ENCODE measurements at regions not wholly inside any gene's neighbourhood (a gene's known extent, or its start where the extent isn't known, plus 50 kb on each side); places are given as distances from the start of the nearest gene placed in this dataset.

DNA sequence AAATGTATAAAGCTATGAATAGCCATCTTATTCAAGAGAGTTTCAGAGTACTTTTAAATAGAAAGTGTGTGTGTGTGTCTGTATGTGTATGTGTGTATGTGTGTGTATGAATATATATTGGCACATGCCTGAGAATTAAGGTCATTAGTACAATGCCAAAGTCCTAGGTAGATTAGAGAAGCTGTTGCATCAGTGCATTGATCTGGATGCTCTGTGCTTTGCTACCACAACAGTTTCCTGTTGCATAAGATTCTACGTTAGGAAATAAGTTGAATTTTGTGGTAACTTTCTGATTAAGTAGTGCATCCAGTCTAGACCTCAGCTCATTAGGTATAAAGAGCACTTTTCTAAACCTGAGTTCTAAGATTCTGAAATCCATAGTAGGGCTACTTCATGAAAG is 1102.8 kb upstream of the KLHL29 start:
- H3K27ac ChIP-seq: no peak overlapping the region
- TF ChIP-seq ZFX (IDR thresholded peaks at IDR 0.05): no peak
- TF ChIP-seq, protein P1, sequence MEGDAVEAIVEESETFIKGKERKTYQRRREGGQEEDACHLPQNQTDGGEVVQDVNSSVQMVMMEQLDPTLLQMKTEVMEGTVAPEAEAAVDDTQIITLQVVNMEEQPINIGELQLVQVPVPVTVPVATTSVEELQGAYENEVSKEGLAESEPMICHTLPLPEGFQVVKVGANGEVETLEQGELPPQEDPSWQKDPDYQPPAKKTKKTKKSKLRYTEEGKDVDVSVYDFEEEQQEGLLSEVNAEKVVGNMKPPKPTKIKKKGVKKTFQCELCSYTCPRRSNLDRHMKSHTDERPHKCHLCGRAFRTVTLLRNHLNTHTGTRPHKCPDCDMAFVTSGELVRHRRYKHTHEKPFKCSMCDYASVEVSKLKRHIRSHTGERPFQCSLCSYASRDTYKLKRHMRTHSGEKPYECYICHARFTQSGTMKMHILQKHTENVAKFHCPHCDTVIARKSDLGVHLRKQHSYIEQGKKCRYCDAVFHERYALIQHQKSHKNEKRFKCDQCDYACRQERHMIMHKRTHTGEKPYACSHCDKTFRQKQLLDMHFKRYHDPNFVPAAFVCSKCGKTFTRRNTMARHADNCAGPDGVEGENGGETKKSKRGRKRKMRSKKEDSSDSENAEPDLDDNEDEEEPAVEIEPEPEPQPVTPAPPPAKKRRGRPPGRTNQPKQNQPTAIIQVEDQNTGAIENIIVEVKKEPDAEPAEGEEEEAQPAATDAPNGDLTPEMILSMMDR (conservative IDR thresholded peaks at IDR 0.05): no peak

DNA sequence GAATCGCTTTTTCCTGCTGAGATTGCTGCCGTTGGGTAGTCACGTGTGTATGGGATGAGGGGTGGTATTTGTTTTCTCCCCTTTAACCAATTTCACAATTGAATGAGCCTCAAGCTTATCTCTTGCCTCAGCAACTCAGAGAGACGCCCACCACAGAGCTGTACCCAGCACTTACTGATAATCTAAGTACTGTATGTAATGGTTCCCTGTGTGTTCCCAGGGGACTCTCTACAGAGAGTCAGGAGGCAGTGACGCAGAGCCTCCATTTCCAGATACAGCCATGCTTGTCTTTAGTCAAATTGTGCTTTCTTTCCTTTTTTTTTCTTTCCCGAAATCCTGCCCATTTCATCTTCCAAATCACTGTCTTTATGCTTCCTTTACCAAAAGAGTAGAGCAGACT is 1102.1 kb upstream of the KLHL29 start:
- no peak for TF ChIP-seq ZFX (IDR thresholded peaks at IDR 0.05)
- TF ChIP-seq, protein P1 (conservative IDR thresholded peaks at IDR 0.05): no peak
- H3K27ac ChIP-seq: no peak overlapping the region

DNA sequence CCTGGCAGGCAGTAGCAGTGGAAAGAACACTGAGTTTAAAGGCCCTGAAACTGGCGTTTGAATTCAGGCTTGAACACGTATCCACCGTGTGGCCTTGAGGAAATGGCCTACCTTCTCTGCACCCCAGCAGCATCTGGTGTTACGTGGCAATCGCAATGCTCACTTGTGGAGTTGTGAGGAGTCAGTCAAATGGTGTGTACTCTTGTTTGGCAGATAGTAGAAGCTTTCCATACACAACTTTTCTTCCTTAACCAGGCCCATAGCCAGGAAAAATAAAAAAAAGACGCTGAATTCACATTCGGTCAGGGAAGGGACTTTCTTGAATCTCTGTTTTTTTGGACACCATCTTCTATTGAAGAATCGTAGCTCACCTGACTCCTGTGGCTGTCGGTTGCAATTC is 1101.5 kb upstream of the KLHL29 start:
- TF ChIP-seq, protein P1 (conservative IDR thresholded peaks at IDR 0.05): no peak
- no peak for TF ChIP-seq ZFX (IDR thresholded peaks at IDR 0.05)
- no peak overlapping the region for H3K27ac ChIP-seq

DNA sequence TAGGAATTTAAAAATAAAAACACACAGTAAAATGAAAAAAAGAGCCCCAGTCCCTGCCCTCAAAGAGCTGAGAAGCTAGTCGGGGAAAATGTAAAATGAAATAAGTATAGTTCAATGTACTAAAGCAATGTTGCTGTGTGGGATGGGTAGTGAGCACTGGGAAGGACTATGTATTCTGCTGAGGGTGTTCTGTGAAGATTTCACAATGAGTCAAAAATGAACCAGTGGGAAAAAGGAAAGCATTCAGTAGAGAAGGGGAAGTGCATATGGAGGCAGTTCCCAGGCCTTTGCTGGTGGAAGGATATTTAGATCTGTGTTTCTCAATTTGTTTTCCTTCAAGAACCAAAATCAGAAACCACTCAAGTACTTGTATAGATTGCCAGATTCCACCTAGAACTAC is 1094.7 kb upstream of the KLHL29 start:
- no peak overlapping the region for H3K27ac ChIP-seq
- no peak for TF ChIP-seq ZFX (IDR thresholded peaks at IDR 0.05)
- TF ChIP-seq, protein P1 (conservative IDR thresholded peaks at IDR 0.05): no peak

DNA sequence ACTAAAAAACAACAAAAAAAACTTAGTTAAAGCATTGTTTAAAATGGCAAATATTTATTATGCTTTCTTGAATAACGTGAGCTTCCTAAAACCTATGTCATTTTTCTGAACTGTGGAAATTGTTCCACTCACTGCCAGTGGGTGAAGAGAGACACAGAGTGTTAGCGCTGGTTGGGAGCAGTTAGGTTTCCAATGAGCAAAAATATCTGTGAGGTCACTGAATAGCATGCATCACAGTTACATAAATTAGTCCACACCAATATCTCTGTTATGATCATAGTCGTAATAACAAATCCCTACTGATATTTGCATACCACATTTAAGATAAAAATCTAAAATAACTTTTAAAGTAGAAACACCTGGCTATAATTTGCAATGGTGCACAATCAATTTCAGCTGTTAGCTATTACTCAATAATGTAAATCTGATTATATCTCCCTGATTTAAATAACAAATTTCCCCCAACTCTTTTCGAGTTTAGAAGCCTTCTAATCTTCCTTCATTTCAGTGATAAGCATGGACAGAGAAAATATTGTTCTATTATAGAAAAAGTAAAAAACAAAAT is 1094.0 kb upstream of the KLHL29 start:
- H3K27ac ChIP-seq: no peak overlapping the region

DNA sequence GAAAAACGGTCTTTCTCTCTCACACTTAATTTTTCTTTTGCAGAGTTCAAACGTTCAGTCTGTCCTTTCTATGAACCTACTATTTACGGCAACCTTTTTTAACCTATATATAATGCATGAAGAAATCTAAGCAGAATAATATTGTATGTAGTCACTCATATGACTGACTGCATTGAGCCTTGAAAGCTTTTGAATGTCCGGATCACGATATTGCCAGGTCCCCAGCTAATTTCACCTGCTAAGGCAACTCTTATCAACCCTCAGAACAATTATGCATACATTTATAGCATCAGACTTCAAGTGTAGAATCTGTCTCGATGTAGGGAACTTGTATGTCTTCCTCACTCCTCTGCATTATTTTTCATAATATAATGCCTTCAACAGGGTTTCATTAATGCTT is 1083.8 kb upstream of the KLHL29 start:
- TF ChIP-seq ZFX (IDR thresholded peaks at IDR 0.05): no peak
- TF ChIP-seq, protein P1 (conservative IDR thresholded peaks at IDR 0.05): no peak
- no peak overlapping the region for H3K27ac ChIP-seq

More for the DNA sequence above, 1094.0 kb upstream of the KLHL29 start:
- TF ChIP-seq, protein P1 (conservative IDR thresholded peaks at IDR 0.05): no peak
- no peak for TF ChIP-seq ZFX (IDR thresholded peaks at IDR 0.05)

DNA sequence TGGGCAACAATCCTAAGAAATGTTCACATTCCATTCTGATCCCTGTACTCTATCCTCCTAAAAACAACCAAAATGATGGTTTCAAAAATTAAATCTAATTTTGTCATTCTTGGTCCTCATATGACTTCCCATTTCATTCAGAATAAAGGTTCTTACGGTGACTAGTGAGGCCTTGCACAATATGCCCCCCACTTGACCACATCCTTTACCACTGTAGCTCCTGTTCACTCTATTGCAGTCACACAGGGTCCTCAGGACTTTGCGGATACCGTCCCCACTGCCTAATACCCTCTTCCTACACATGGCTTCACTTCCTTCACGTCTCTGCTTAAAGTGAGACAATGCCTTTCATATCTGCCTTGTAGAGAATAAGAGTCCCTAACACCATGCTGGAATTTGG is 1058.7 kb upstream of the KLHL29 start:
- no peak for TF ChIP-seq ZFX (IDR thresholded peaks at IDR 0.05)
- TF ChIP-seq, protein P1 (conservative IDR thresholded peaks at IDR 0.05): no peak

More for the DNA sequence above, 1058.7 kb upstream of the KLHL29 start:
- H3K27ac ChIP-seq: no peak overlapping the region

All from C4-2B (cell line).